H9 (cell line): ENCODE measurements at regions not wholly inside any gene's neighbourhood (a gene's known extent, or its start where the extent isn't known, plus 50 kb on each side); places are given as distances from the start of the nearest gene placed in this dataset.
A peak's percentile ranks its signal among the peaks of the same experiment; 100 is the strongest.

Experiments used
- DNase-seq: peaks from one replicate; pipeline ENCODE4 v3.0.0-alpha.2; 2017
- H2AFZ ChIP-seq: one replicate; pipeline ENCODE4 v1.6.1; 2013; ENCODE audit warnings: mild to moderate bottlenecking, low read length, control low read depth, moderate library complexity
- H2AK5ac ChIP-seq: 2 replicates; pipeline ENCODE4 v1.6.1; 2013; ENCODE audit warnings: low read length, control low read depth, mixed read lengths; ENCODE audit not compliant: insufficient read length
- H2BK120ac ChIP-seq: one replicate; pipeline ENCODE4 v1.6.1; 2013; ENCODE audit warnings: low read depth, mild to moderate bottlenecking, low read length, control low read depth, inconsistent platforms; ENCODE audit not compliant: poor library complexity, severe bottlenecking
- H2BK12ac ChIP-seq: 2 replicates; pipeline ENCODE4 v1.6.1; 2013; ENCODE audit warnings: low read length, control low read depth, mixed read lengths, low read depth; ENCODE audit not compliant: insufficient read length
- H2BK15ac ChIP-seq: 2 replicates; pipeline ENCODE4 v1.6.1; 2013; ENCODE audit warnings: low read depth, low read length, control low read depth
- H2BK20ac ChIP-seq: one replicate; pipeline ENCODE4 v1.6.1; 2013; ENCODE audit warnings: low read depth, mild to moderate bottlenecking, low read length, control low read depth, inconsistent platforms; ENCODE audit not compliant: poor library complexity, severe bottlenecking
- H2BK5ac ChIP-seq: 2 replicates; pipeline ENCODE4 v1.6.1; 2013; ENCODE audit warnings: low read length, control low read depth, mixed read lengths; ENCODE audit not compliant: insufficient read length
- H3K14ac ChIP-seq: 2 replicates; pipeline ENCODE4 v1.6.1; 2013; ENCODE audit warnings: low read length, control low read depth; ENCODE audit not compliant: insufficient read depth
- H3K18ac ChIP-seq: 2 replicates; pipeline ENCODE4 v1.6.1; 2013; ENCODE audit warnings: low read depth, mild to moderate bottlenecking, mixed read lengths, low read length, control low read depth; ENCODE audit not compliant: insufficient read length
- H3K23ac ChIP-seq: 2 replicates; pipeline ENCODE4 v1.6.1; 2013; ENCODE audit warnings: low read length, control low read depth, mixed read lengths, low read depth; ENCODE audit not compliant: insufficient read length
- H3K23me2 ChIP-seq: 2 replicates; pipeline ENCODE4 v1.6.1; 2013; ENCODE audit warnings: low read depth, mild to moderate bottlenecking, mixed read lengths, low read length, control low read depth; ENCODE audit not compliant: insufficient read length, poor library complexity, severe bottlenecking
- H3K27ac ChIP-seq: 2 replicates; pipeline ENCODE4 v1.5.1; 2013; ENCODE audit warnings: low read length, control low read depth, mixed read lengths, low read depth; ENCODE audit not compliant: insufficient read length
- H3K27me3 ChIP-seq: 2 replicates; pipeline ENCODE4 v1.6.1; 2013; ENCODE audit warnings: low read length, control low read depth, inconsistent platforms; ENCODE audit not compliant: insufficient read depth
- H3K4ac ChIP-seq: 2 replicates; pipeline ENCODE4 v1.6.1; 2013; ENCODE audit warnings: low read depth, mild to moderate bottlenecking, control low read depth, inconsistent platforms, low read length, moderate library complexity
- H3K4me1 ChIP-seq: 2 replicates; pipeline ENCODE4 v1.6.1; 2013; ENCODE audit warnings: low read length, control low read depth, inconsistent platforms; ENCODE audit not compliant: insufficient read depth
- H3K4me2 ChIP-seq: 2 replicates; pipeline ENCODE4 v1.6.1; 2013; ENCODE audit warnings: low read length, control low read depth, mixed read lengths; ENCODE audit not compliant: insufficient read length, insufficient read depth
- H3K56ac ChIP-seq: 2 replicates; pipeline ENCODE4 v1.6.1; 2013; ENCODE audit warnings: low read depth, mild to moderate bottlenecking, mixed read lengths, low read length, control low read depth; ENCODE audit not compliant: insufficient read length
- H3K79me1 ChIP-seq: 2 replicates; pipeline ENCODE4 v1.6.1; 2013; ENCODE audit warnings: low read depth, mild to moderate bottlenecking, moderate library complexity, low read length, control low read depth, inconsistent platforms; ENCODE audit not compliant: insufficient read depth, poor library complexity, severe bottlenecking
- H3K79me2 ChIP-seq: 2 replicates; pipeline ENCODE4 v1.6.1; 2013; ENCODE audit warnings: low read length, control low read depth, inconsistent platforms; ENCODE audit not compliant: insufficient read depth
- H3K9ac ChIP-seq: 2 replicates; pipeline ENCODE4 v1.6.1; 2013; ENCODE audit warnings: low read length, control low read depth, mixed read lengths; ENCODE audit not compliant: insufficient read length; ENCODE audit errors: extremely low read depth
- H3K9me3 ChIP-seq: one replicate; pipeline ENCODE4 v1.6.1; 2013; ENCODE audit warnings: low read depth, low read length, inconsistent platforms; ENCODE audit not compliant: control insufficient read depth
- H3T11ph ChIP-seq: one replicate; pipeline ENCODE4 v1.6.1; 2013; ENCODE audit warnings: mild to moderate bottlenecking, low read length, control low read depth, inconsistent platforms
- H4K20me1 ChIP-seq: one replicate; pipeline ENCODE4 v1.6.1; 2013; ENCODE audit not compliant: control insufficient read depth, insufficient read length, insufficient read depth
- H4K5ac ChIP-seq: 2 replicates; pipeline ENCODE4 v1.6.1; 2013; ENCODE audit warnings: low read depth, mild to moderate bottlenecking, mixed read lengths, low read length, control low read depth; ENCODE audit not compliant: insufficient read length
- H4K8ac ChIP-seq: replicated peaks from 2 replicates; pipeline ENCODE4 v1.6.1; 2013; ENCODE audit warnings: low read length, control low read depth, mixed read lengths, low read depth; ENCODE audit not compliant: insufficient read length
- H4K91ac ChIP-seq: 2 replicates; pipeline ENCODE4 v1.6.1; 2013; ENCODE audit warnings: low read depth, mild to moderate bottlenecking, moderate library complexity, mixed read lengths, low read length, control low read depth; ENCODE audit not compliant: insufficient read length
- H3K27ac Mint-ChIP-seq, 3 experiments: 2 replicates in 2 of 3; 3 replicates in 1 of 3; pipeline ENCODE4 v1.8.0; 2020 to 2021; ENCODE audit warnings: mixed read lengths in 3 of 3, mild to moderate bottlenecking in 1 of 3, moderate library complexity in 1 of 3
- H3K27me3 Mint-ChIP-seq: 2 replicates; pipeline ENCODE4 v1.8.0; 2021; ENCODE audit warnings: low read depth, mild to moderate bottlenecking, moderate library complexity, mixed read lengths
- H3K36me3 Mint-ChIP-seq, 3 experiments: 2 replicates in 2 of 3; 3 replicates in 1 of 3; pipeline ENCODE4 v1.8.0; 2020 to 2021; ENCODE audit warnings: low read depth in 3 of 3, mixed read lengths in 3 of 3; ENCODE audit not compliant: insufficient read depth in 1 of 3
- H3K4me1 Mint-ChIP-seq, 2 experiments: 2 replicates each; pipeline ENCODE4 v1.8.0; 2020; ENCODE audit warnings: mixed read lengths in 2 of 2
- H3K4me3 Mint-ChIP-seq, 2 experiments: 2 replicates in 1 of 2; 3 replicates in 1 of 2; pipeline ENCODE4 v1.8.0; 2020 to 2021; ENCODE audit warnings: mild to moderate bottlenecking in 2 of 2, mixed read lengths in 2 of 2, moderate library complexity in 1 of 2
- H3K9me3 Mint-ChIP-seq, 2 experiments: 2 replicates in 1 of 2; 3 replicates in 1 of 2; pipeline ENCODE4 v1.8.0; 2020; ENCODE audit warnings: mild to moderate bottlenecking in 2 of 2, mixed read lengths in 2 of 2, moderate library complexity in 1 of 2
- CTCF ChIP-seq: fragments of 200-600 bp; sonication (generic); conservative IDR thresholded peaks from 3 replicates; pipeline ENCODE4 v1.8.0; 2021; ENCODE audit warnings: antibody characterized with exemption, mild to moderate bottlenecking
- WGBS: extraction: QIAGEN DNeasy Blood & Tissue Kit; methylation state at CpG from one replicate; pipeline ENCODE4 v1.1.7; 2013; ENCODE audit warnings: missing lambda C conversion rate, low lambda C conversion rate, mixed read lengths; ENCODE audit not compliant: insufficient read length; ENCODE audit errors: extremely low coverage; 5-methylcytosine and 5-hydroxymethylcytosine counted together

DNA sequence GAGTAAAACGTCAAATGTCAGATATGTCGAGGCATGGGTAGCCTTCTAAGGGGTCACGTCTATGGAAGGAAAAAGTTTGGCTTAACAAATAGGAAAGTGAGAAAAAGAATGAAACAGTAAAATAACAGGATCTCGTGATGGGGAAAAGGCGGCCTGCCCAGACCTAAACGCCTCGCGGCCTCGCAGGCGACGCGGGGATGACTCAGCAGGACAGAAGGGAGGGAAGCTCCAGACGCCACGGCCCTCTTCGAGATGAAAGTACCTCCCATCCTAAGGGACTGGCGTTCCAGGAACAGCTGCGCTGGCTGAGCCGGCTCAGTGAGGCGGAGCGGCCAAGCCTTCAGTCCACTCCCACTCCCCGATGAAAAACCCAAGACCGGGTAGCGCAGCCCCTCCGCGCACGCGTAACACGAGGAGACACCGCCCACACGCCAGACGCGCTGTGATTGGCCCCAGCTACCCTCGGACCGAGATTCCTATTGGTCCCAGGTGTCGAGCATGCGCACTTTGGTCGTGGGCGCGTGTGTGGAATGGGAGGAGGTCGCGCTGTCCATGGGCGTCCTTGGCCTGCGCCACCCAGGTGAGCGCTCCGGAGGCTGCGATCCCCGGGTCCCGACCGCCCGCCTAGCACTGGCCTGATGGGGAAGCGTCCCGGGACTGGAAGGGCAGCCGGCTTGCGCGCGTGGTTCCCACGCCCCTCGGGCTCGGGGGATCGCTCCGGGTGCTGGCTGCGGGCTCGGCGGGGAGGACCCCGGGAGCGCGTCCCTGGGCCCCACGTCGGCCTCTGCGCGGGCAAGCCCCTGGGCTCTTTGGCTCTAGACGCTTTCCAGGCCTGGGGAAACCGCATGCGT, 588.5 kb downstream of the MTRR start:
- Mint-ChIP-seq H3K27me3 (no peaks in the 10 kb centered on the region), H3K36me3 (peaks cover 0 to 6% (median 5%) of the 10 kb centered on the region in 3 experiments; a peak in 4 of 7 replicates), H3K9me3 (peaks cover 3 to 13% of the 10 kb centered on the region in 2 experiments; a peak in 4 of 5 replicates), H3K4me3 (peak overlapping the region in 1 of 2 experiments; percentile 71; a peak in 3 of 5 replicates), H3K4me1 (no peaks in the 10 kb centered on the region), H3K27ac (peak overlapping the region in 1 of 3 experiments; percentile 10; a peak in 1 of 7 replicates)
- Histone ChIP-seq H2BK15ac (no peak overlapping the region), H4K20me1 (no peaks in the 10 kb centered on the region), H3K79me2 (no peaks in the 10 kb centered on the region), H3K79me1 (no peaks in the 10 kb centered on the region), H4K91ac (no peak overlapping the region), H3K14ac (no peak overlapping the region), H3K9me3 (no peaks in the 10 kb centered on the region), H2BK120ac (no peak overlapping the region), H3K23ac (no peak overlapping the region), H3K4ac (no peak overlapping the region), H3K9ac (no peak overlapping the region), H3K56ac (no peak overlapping the region), H3K27ac (no peak overlapping the region), H3K4me1 (no peaks in the 10 kb centered on the region), H3T11ph (no peak overlapping the region), H3K18ac (no peak overlapping the region), H3K27me3 (no peaks in the 10 kb centered on the region), H2BK20ac (no peak overlapping the region), H2AK5ac (no peak overlapping the region), H2BK5ac (no peak overlapping the region), H2AFZ (no peak overlapping the region), H4K5ac (no peak overlapping the region), H4K8ac (no peak overlapping the region), H2BK12ac (no peak overlapping the region), H3K4me2 (no peak overlapping the region), H3K23me2 (no peaks in the 10 kb centered on the region)
- TF ChIP-seq CTCF: no peak
- WGBS: no CpG with 5 or more reads among the region's 74 CpGs
- peak; percentile 39 for DNase-seq
